Caco-2 (cell line): ENCODE measurements at regions not wholly inside any gene's neighbourhood (a gene's known extent, or its start where the extent isn't known, plus 50 kb on each side); places are given as distances from the start of the nearest gene placed in this dataset.

Source experiments
- BruUV-seq: library from RNA; stranded (reverse); fragments of 400-500 nt; replicated peaks from 2 replicates; lab custom pipeline; 2021; lab: Mats Ljungman, UMichigan
- CTCF ChIA-PET: fragments of 300-600 bp; sonication (Branson Sonifier 250); formaldehyde crosslinking; loops from one replicate; lab custom pipeline; 2022; ENCODE audit warnings: antibody characterized with exemption; lab: Charles Lee
- POLR2A ChIA-PET: fragments of 300-600 bp; sonication (Branson Sonifier 250); formaldehyde crosslinking; loops from one replicate; lab custom pipeline; 2022; ENCODE audit warnings: antibody characterized with exemption; lab: Charles Lee
- DNase-seq, 2 experiments: peaks; one replicate each; pipeline versions ENCODE4 v3.0.0 to v3.0.0-alpha.2; 2020 to 2022
- H3K27me3 ChIP-seq: replicated peaks from 2 replicates; pipeline ENCODE4 v1.6.0; 2011; ENCODE audit warnings: low read length; ENCODE audit not compliant: control insufficient read depth, insufficient read depth
- H3K36me3 ChIP-seq: 2 replicates; pipeline ENCODE4 v1.5.1; 2011; ENCODE audit warnings: low read length; ENCODE audit not compliant: control insufficient read depth, insufficient read depth
- H3K4me1 ChIP-seq: fragments of 250-450 bp; sonication (Bioruptor Pico); 2 replicates; pipeline ENCODE4 v1.5.1; 2020; ENCODE audit warnings: mild to moderate bottlenecking
- H3K4me3 ChIP-seq: 2 replicates; pipeline ENCODE4 v1.5.1; 2011; ENCODE audit warnings: low read depth, mild to moderate bottlenecking, control low read depth, low read length
- H3K9me3 ChIP-seq: fragments of 250-450 bp; sonication (Bioruptor Pico); 2 replicates; pipeline ENCODE4 v1.5.1; 2020; ENCODE audit warnings: mild to moderate bottlenecking, moderate library complexity
- H3K27ac Mint-ChIP-seq: one replicate; pipeline ENCODE4 v1.8.0; 2022; ENCODE audit warnings: mixed read lengths; ENCODE audit not compliant: unreplicated experiment
- H3K27me3 Mint-ChIP-seq: one replicate; pipeline ENCODE4 v1.8.0; 2022; ENCODE audit warnings: mixed read lengths; ENCODE audit not compliant: insufficient read depth, unreplicated experiment
- H3K36me3 Mint-ChIP-seq: one replicate; pipeline ENCODE4 v1.8.0; 2022; ENCODE audit warnings: mild to moderate bottlenecking, mixed read lengths; ENCODE audit not compliant: insufficient read depth, unreplicated experiment
- H3K4me1 Mint-ChIP-seq: one replicate; pipeline ENCODE4 v1.8.0; 2022; ENCODE audit warnings: low read depth, mixed read lengths; ENCODE audit not compliant: unreplicated experiment
- H3K4me3 Mint-ChIP-seq: one replicate; pipeline ENCODE4 v1.8.0; 2022; ENCODE audit warnings: mild to moderate bottlenecking, moderate library complexity, mixed read lengths; ENCODE audit not compliant: unreplicated experiment
- H3K9me3 Mint-ChIP-seq: one replicate; pipeline ENCODE4 v1.8.0; 2022; ENCODE audit warnings: mixed read lengths; ENCODE audit not compliant: unreplicated experiment
- intact Hi-C: fragments of 100-400 bp; cut with micrococcal nuclease; formaldehyde crosslinking; loops from one replicate; pipeline ENCODE4 v1.10.0; 2022; ENCODE audit not compliant: unreplicated experiment
- TF ChIP-seq, protein P1 (sequence below), 2 experiments: fragments of 200-600 bp in 1 of 2; IDR thresholded peaks; 1 replicate in 1 of 2; 2 replicates in 1 of 2; pipeline versions ENCODE4 v1.5.1 to v1.8.0; 2011 to 2022; ENCODE audit warnings: antibody characterized with exemption in 1 of 2, control low read depth in 1 of 2, inconsistent platforms in 1 of 2, low read depth in 1 of 2, low read length in 1 of 2, mild to moderate bottlenecking in 1 of 2, moderate library complexity in 1 of 2; ENCODE audit not compliant: insufficient read depth in 1 of 2, severe bottlenecking in 1 of 2, unreplicated experiment in 1 of 2

DNA sequence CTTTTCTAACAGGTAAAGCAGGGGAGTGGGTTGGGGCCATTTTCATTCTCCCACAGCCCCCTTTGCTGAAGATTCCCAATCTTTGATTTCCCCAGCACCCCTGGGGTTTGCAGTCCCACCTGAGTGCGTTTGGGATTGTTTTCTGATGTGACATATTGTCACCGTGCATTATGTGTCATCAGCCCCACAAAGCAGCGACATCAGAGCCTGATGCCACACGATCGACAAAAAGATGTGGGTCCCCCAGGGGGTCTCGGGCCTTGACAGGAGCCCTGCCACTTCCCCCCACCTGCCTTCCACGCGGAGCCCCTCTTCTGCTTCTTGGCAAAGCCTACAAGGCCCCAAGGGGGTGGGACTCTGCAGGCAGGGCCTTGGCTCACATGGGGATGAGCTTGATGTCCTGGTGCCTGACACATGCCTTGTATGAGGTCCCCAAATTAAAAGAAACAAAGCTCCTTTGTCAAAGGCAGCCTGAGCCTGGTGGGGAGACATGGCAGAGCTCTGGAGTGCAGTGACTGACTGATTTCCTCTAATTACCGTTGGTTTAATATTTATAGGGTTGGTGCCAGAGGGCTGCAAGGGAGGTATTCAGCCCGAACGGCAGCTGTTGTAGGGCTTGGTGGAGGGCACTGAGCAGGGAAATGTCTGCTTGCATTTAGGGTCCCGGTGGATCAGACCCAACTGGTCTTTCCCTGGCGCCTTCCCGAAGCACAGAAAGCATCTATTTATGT, 149.2 kb downstream of the MIAT start:
- intact Hi-C loops = no loop called here
- Histone ChIP-seq H3K4me3 (no peak overlapping the region), H3K27me3 (no peaks in the 10 kb centered on the region), H3K9me3 (peaks cover 6% of the 10 kb centered on the region; the same call in 1 of the 2 replicates), H3K36me3 (no peaks in the 10 kb centered on the region), H3K4me1 (no peaks in the 10 kb centered on the region)
- Mint-ChIP-seq H3K4me3 (no peak overlapping the region), H3K9me3 (no peaks in the 10 kb centered on the region), H3K27me3 (peaks cover 2% of the 10 kb centered on the region), H3K4me1 (no peaks in the 10 kb centered on the region), H3K36me3 (no peaks in the 10 kb centered on the region), H3K27ac (no peak overlapping the region)
- TF ChIP-seq, protein P1, sequence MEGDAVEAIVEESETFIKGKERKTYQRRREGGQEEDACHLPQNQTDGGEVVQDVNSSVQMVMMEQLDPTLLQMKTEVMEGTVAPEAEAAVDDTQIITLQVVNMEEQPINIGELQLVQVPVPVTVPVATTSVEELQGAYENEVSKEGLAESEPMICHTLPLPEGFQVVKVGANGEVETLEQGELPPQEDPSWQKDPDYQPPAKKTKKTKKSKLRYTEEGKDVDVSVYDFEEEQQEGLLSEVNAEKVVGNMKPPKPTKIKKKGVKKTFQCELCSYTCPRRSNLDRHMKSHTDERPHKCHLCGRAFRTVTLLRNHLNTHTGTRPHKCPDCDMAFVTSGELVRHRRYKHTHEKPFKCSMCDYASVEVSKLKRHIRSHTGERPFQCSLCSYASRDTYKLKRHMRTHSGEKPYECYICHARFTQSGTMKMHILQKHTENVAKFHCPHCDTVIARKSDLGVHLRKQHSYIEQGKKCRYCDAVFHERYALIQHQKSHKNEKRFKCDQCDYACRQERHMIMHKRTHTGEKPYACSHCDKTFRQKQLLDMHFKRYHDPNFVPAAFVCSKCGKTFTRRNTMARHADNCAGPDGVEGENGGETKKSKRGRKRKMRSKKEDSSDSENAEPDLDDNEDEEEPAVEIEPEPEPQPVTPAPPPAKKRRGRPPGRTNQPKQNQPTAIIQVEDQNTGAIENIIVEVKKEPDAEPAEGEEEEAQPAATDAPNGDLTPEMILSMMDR (IDR thresholded peaks at IDR 0.05; ENCODE audit: insufficient read depth in 1 of 2, low read depth in 1 of 2, low read length in 1 of 2, severe bottlenecking in 1 of 2, unreplicated experiment in 1 of 2) = no peak
- no peak for DNase-seq
- no TSS peak for BruUV-seq
- CTCF ChIA-PET = interaction anchor here (0.5 kb wide), 1 partner anchor 490 kb away, joined by 3 read pairs; no protein-coding TSS in a partner anchor
- POLR2A ChIA-PET = no interaction called here

DNA sequence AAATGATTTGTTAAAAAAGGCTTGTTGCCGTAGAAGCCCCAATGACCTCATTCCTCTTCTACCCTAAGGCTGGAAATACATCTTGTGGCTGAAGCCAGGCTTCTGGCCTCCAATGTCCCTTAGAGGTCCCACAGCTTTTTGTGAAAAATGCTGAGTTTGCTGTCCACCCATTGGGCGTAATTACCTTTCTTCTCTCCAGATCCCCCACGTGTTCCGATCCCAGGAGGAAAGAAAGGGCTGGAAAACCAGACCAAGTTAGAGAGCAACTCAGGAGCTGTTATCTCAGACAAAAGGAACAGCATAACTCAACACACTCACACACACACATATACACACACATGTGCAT, 154.2 kb downstream of the MIAT start:
- CTCF ChIA-PET = no interaction called here
- H3K4me1 Mint-ChIP-seq = no peaks in the 10 kb centered on the region
- intact Hi-C loops = no loop called here

DNA sequence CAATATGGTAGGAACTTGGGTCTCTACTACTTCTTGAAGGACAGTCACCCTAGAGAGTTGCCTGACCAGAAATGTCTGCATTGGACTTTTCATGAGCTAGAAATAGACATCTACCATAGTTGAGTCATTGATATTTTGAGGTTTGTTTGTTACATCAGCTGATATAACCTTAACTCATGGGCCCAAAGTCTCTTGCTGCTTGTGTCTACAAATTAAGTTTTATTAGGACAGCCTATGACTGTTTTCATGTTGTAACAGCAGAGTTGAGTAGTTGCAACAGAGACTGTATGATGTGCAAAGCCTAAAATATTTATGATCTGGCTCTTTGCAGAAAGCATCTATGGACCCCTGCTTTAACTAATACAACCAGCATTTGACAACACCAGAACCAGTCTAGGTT, 155.3 kb downstream of the MIAT start:
- Histone ChIP-seq H3K4me3 (no peak overlapping the region), H3K36me3 (no peaks in the 10 kb centered on the region), H3K4me1 (no peaks in the 10 kb centered on the region), H3K27me3 (no peaks in the 10 kb centered on the region), H3K9me3 (peaks cover 2% of the 10 kb centered on the region; the same call in 1 of the 2 replicates)
- intact Hi-C loops = no loop called here
- H3K4me3 Mint-ChIP-seq = no peak overlapping the region
- H3K27me3 Mint-ChIP-seq = peaks cover 6% of the 10 kb centered on the region
- H3K36me3 Mint-ChIP-seq = no peaks in the 10 kb centered on the region
- H3K9me3 Mint-ChIP-seq = no peaks in the 10 kb centered on the region
- TF ChIP-seq, protein P1 (IDR thresholded peaks at IDR 0.05; ENCODE audit: insufficient read depth in 1 of 2, low read depth in 1 of 2, low read length in 1 of 2, severe bottlenecking in 1 of 2, unreplicated experiment in 1 of 2) = no peak
- no peak for DNase-seq
- ChIA-PET POLR2A (no interaction called here), CTCF (no interaction called here)
- BruUV-seq = no TSS peak
- no peak overlapping the region for H3K27ac Mint-ChIP-seq
- no peaks in the 10 kb centered on the region for H3K4me1 Mint-ChIP-seq

More for the DNA sequence above, 154.2 kb downstream of the MIAT start:
- H3K27me3 Mint-ChIP-seq = peaks cover 6% of the 10 kb centered on the region
- Histone ChIP-seq H3K36me3 (no peaks in the 10 kb centered on the region), H3K9me3 (peaks cover 6% of the 10 kb centered on the region; the same call in 1 of the 2 replicates), H3K4me3 (no peak overlapping the region), H3K4me1 (no peaks in the 10 kb centered on the region), H3K27me3 (no peaks in the 10 kb centered on the region)
- DNase-seq = no peak
- BruUV-seq = no TSS peak
- H3K27ac Mint-ChIP-seq = no peak overlapping the region
- no peak overlapping the region for H3K4me3 Mint-ChIP-seq
- no peaks in the 10 kb centered on the region for H3K36me3 Mint-ChIP-seq
- TF ChIP-seq, protein P1 (IDR thresholded peaks at IDR 0.05; ENCODE audit: insufficient read depth in 1 of 2, low read depth in 1 of 2, low read length in 1 of 2, severe bottlenecking in 1 of 2, unreplicated experiment in 1 of 2) = no peak
- H3K9me3 Mint-ChIP-seq = no peaks in the 10 kb centered on the region
- POLR2A ChIA-PET = no interaction called here
